ENCODE measurements at regions not wholly inside any gene's neighbourhood (a gene's known extent, or its start where the extent isn't known, plus 50 kb on each side); places are given as distances from the start of the nearest gene placed in this dataset.

- H3K27ac Mint-ChIP-seq, result no peak overlapping the region
- no peaks in the 10 kb centered on the region for H3K27me3 Mint-ChIP-seq (ENCODE audit: low read depth)
- H3K36me3 Mint-ChIP-seq, result no peaks in the 10 kb centered on the region
- ChIA-PET POLR2A (interaction anchor here (0.6 kb wide), 1 partner anchor 43 kb away, joined by 3 read pairs; no protein-coding TSS in a partner anchor), CTCF (interaction anchor here (0.5 kb wide), 1 partner anchor 947 kb away, joined by 6 read pairs; the partner anchor contains the start of gene PAPPA)
- no peak for TF ChIP-seq PRRX2 (CRISPR knock-in tag; IDR thresholded peaks at IDR 0.05)
- no peak for TF ChIP-seq ZNF416 (CRISPR knock-in tag; IDR thresholded peaks at IDR 0.05)
- no peak for TF ChIP-seq STAT6 (CRISPR knock-in tag; conservative IDR thresholded peaks at IDR 0.05; ENCODE audit: low read depth)
- no peak for TF ChIP-seq NR3C1 (CRISPR knock-in tag; conservative IDR thresholded peaks at IDR 0.05; ENCODE audit: low read depth)
- TF ChIP-seq AR (CRISPR knock-in tag; IDR thresholded peaks at IDR 0.05), result no peak
- TF ChIP-seq ATF6 (CRISPR knock-in tag; IDR thresholded peaks at IDR 0.05), result no peak
- no peak for TF ChIP-seq NR2C2 (CRISPR knock-in tag; IDR thresholded peaks at IDR 0.05)
- no peak for TF ChIP-seq PRDM15 (CRISPR knock-in tag; IDR thresholded peaks at IDR 0.05)
- TF ChIP-seq NFE2L1 (CRISPR knock-in tag; IDR thresholded peaks at IDR 0.05), result no peak
- TF ChIP-seq ZNF425 (CRISPR knock-in tag; conservative IDR thresholded peaks at IDR 0.05), result no peak
- TF ChIP-seq ETV6 (CRISPR knock-in tag; IDR thresholded peaks at IDR 0.05), result no peak
- no peak for TF ChIP-seq ZNF281 (CRISPR knock-in tag; IDR thresholded peaks at IDR 0.05)
- no peak for TF ChIP-seq EMX1 (CRISPR knock-in tag; IDR thresholded peaks at IDR 0.05)
- TF ChIP-seq ZBTB21 (CRISPR knock-in tag; IDR thresholded peaks at IDR 0.05; ENCODE audit: borderline replicate concordance), result no peak
- TF ChIP-seq ZSCAN18 (CRISPR knock-in tag; IDR thresholded peaks at IDR 0.05), result no peak
- ATAC-seq, result no peak
- H3K4me3 Mint-ChIP-seq, result no peak overlapping the region
- no peak for DNase-seq (ENCODE audit: low spot score)
- no peaks in the 10 kb centered on the region for H3K9me3 Mint-ChIP-seq
- H3K4me1 Mint-ChIP-seq, result peaks cover 11% of the 10 kb centered on the region
These were observed 89.3 kb upstream of the TNC start for GRCh38 chr9:115207003-115207836.
